ENCODE measurements at regions not wholly inside any gene's neighbourhood (a gene's known extent, or its start where the extent isn't known, plus 50 kb on each side); places are given as distances from the start of the nearest gene placed in this dataset.

GRCh38 chr7:20083781-20084180 is 133.4 kb downstream of the MACC1 start:
- Histone ChIP-seq H3K4me1 (ENCODE audit: control insufficient read depth in 1 of 2, insufficient read depth in 2 of 2, low read length in 2 of 2) (no peaks in the 10 kb centered on the region), H3K27me3 (ENCODE audit: control insufficient read depth in 2 of 2, insufficient read depth in 2 of 2, low read length in 2 of 2) (no peaks in the 10 kb centered on the region), H2AFZ (ENCODE audit: insufficient read depth, low read depth, low read length, poor library complexity, severe bottlenecking) (no peak overlapping the region), H3K27ac (ENCODE audit: low read depth in 1 of 2, low read length in 2 of 2) (no peak overlapping the region), H3K79me2 (ENCODE audit: insufficient read depth, low read length) (no peaks in the 10 kb centered on the region), H4K20me1 (ENCODE audit: insufficient read depth, low read length) (no peaks in the 10 kb centered on the region), H3K4me3 (replicated peaks in 1 of 3; ENCODE audit: low read depth in 2 of 3, low read length in 3 of 3) (no peak overlapping the region), H3K36me3 (replicated peaks in 1 of 2; ENCODE audit: control insufficient read depth in 1 of 2, insufficient read depth in 2 of 2, low read length in 2 of 2) (no peaks in the 10 kb centered on the region), H3K9me3 (replicated peaks in 1 of 2; ENCODE audit: control insufficient read depth in 1 of 2, insufficient read depth in 1 of 2, low read length in 2 of 2) (no peaks in the 10 kb centered on the region), H3K9ac (ENCODE audit: insufficient read depth, low read length, poor library complexity, severe bottlenecking) (no peak overlapping the region), H3K4me2 (replicated peaks; ENCODE audit: extremely low read depth, low read length, poor library complexity, severe bottlenecking) (no peak overlapping the region)
- Mint-ChIP-seq H3K27ac (peak overlapping the region in 1 of 7 donors; percentile 2), H3K36me3 (no peaks in the 10 kb centered on the region), H3K4me1 (peaks cover 2% of the 10 kb centered on the region), H3K9me3 (peaks cover 0 to 2% (median 0%) of the 10 kb centered on the region in 7 donors), H3K27me3 (ENCODE audit: low read depth in 3 of 3) (no peaks in the 10 kb centered on the region), H3K4me3 (no peak overlapping the region)
- no peak for TF ChIP-seq CTCF (IDR thresholded peaks at IDR 0.05)
- 67% methylated on average over 1 of the region's 1 CpG for WGBS (ENCODE audit: insufficient coverage)
- peak; percentile 44 to 73 (median 58) for DNase-seq
- intact Hi-C loops (cut with micrococcal nuclease) = no loop called here

- Histone ChIP-seq H2AFZ (ENCODE audit: insufficient read depth, low read depth, low read length, poor library complexity, severe bottlenecking) (no peak overlapping the region), H3K27ac (ENCODE audit: low read depth in 1 of 2, low read length in 2 of 2) (no peak overlapping the region), H3K4me3 (replicated peaks in 1 of 3; ENCODE audit: low read depth in 2 of 3, low read length in 3 of 3) (no peak overlapping the region), H3K27me3 (ENCODE audit: control insufficient read depth in 2 of 2, insufficient read depth in 2 of 2, low read length in 2 of 2) (no peaks in the 10 kb centered on the region), H3K9ac (ENCODE audit: insufficient read depth, low read length, poor library complexity, severe bottlenecking) (no peak overlapping the region), H3K4me1 (ENCODE audit: control insufficient read depth in 1 of 2, insufficient read depth in 2 of 2, low read length in 2 of 2) (no peaks in the 10 kb centered on the region), H3K79me2 (ENCODE audit: insufficient read depth, low read length) (no peaks in the 10 kb centered on the region), H3K9me3 (replicated peaks in 1 of 2; ENCODE audit: control insufficient read depth in 1 of 2, insufficient read depth in 1 of 2, low read length in 2 of 2) (no peaks in the 10 kb centered on the region), H3K4me2 (replicated peaks; ENCODE audit: extremely low read depth, low read length, poor library complexity, severe bottlenecking) (no peak overlapping the region), H4K20me1 (ENCODE audit: insufficient read depth, low read length) (no peaks in the 10 kb centered on the region), H3K36me3 (replicated peaks in 1 of 2; ENCODE audit: control insufficient read depth in 1 of 2, insufficient read depth in 2 of 2, low read length in 2 of 2) (no peaks in the 10 kb centered on the region)
- Mint-ChIP-seq H3K4me3 (no peak overlapping the region), H3K27me3 (ENCODE audit: low read depth in 3 of 3) (no peaks in the 10 kb centered on the region), H3K27ac (peak overlapping the region in 1 of 7 donors; percentile 22), H3K36me3 (no peaks in the 10 kb centered on the region), H3K4me1 (peaks cover 2% of the 10 kb centered on the region), H3K9me3 (no peaks in the 10 kb centered on the region)
- intact Hi-C loops (cut with micrococcal nuclease) = no loop called here
- DNase-seq = no peak
- no peak for TF ChIP-seq CTCF (IDR thresholded peaks at IDR 0.05)
Observed at GRCh38 chr7:20079080-20079479, 138.1 kb downstream of the MACC1 start.

Data from CD14-positive monocyte (primary cell).